Suprapubic skin (tissue), 4 donors: ENCODE measurements at regions not wholly inside any gene's neighbourhood (a gene's known extent, or its start where the extent isn't known, plus 50 kb on each side); places are given as distances from the start of the nearest gene placed in this dataset.

Experiments
- DNase-seq, 2 donors: peaks; one replicate each; pipeline ENCODE4 v3.0.0-alpha.2; 2019; ENCODE audit warnings: low spot score in 2 of 2
- H3K27ac ChIP-seq: fragments of 200-600 bp; sonication (generic); one replicate; pipeline ENCODE4 v1.5.1; 2019
- H3K27me3 ChIP-seq: fragments of 200-600 bp; sonication (generic); one replicate; pipeline ENCODE4 v1.5.1; 2019
- H3K36me3 ChIP-seq: fragments of 200-600 bp; sonication (generic); one replicate; pipeline ENCODE4 v1.5.1; 2019
- H3K4me1 ChIP-seq: fragments of 200-600 bp; sonication (generic); one replicate; pipeline ENCODE4 v1.5.1; 2019
- H3K4me3 ChIP-seq: fragments of 200-600 bp; sonication (generic); one replicate; pipeline ENCODE4 v1.5.1; 2019; ENCODE audit warnings: mild to moderate bottlenecking
- H3K9me3 ChIP-seq: fragments of 200-600 bp; sonication (generic); one replicate; pipeline ENCODE4 v1.5.1; 2019
- CTCF ChIP-seq, 2 donors: fragments of 200-600 bp in 1 of 2; fragments of 450-650 bp in 1 of 2; sonication (generic) in 1 of 2; IDR thresholded peaks; one replicate each; pipeline ENCODE4 v1.5.1; 2016 to 2019; ENCODE audit warnings: antibody characterized with exemption in 2 of 2, mild to moderate bottlenecking in 1 of 2, moderate library complexity in 1 of 2
- EP300 ChIP-seq: sonication (generic); formaldehyde crosslinking; IDR thresholded peaks from one replicate; pipeline ENCODE4 v1.6.1; 2017; ENCODE audit warnings: antibody characterized with exemption
- POLR2A ChIP-seq, 2 donors: fragments of 450-650 bp; IDR thresholded peaks; one replicate each; pipeline ENCODE4 v1.6.1; 2017; ENCODE audit warnings: antibody characterized with exemption in 2 of 2, mild to moderate bottlenecking in 2 of 2, moderate library complexity in 2 of 2
- POLR2AphosphoS5 ChIP-seq, 3 donors: sonication (generic); formaldehyde crosslinking; IDR thresholded peaks; one replicate each; pipeline ENCODE4 v1.6.1; 2017; ENCODE audit warnings: antibody characterized with exemption in 3 of 3
- WGBS: methylation state at CpG from one replicate; pipeline ENCODE4 v1.1.5; 2018; 5-methylcytosine and 5-hydroxymethylcytosine counted together

DNA sequence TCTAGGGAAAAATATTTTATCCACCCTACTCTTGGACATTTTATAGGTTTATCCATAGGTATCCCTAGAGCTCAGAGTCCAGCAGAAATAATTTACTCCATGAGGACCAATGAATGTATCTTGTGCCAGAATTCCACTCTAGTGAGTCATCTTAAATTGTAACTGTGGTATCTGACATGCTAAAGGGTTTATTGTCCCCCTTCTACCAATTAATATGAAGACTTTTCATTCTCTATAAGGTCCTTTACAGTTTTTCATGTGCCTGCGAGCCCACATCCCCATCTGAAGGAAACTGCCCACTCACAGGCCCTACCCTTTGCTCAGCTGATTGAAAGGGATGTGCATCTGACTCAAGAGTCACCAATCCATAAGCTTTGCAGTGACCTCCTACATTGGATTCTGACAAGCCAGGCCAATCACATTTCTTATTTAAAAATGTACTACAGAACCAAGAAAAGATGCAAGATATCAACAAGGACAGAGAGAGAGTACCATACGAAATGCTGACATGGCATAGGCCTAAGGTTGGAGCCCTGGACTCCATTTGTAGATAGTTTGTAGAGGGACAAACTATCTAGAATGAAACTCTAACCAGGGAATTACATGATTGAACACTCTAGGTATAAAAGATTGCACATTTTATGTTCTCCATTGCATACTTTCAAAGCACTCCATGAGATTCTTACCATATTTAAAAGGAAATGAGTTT, 93.4 kb upstream of the DEFB112 start:
- no peak overlapping the region for H3K4me3 ChIP-seq
- no peak for DNase-seq
- no peaks in the 10 kb centered on the region for H3K9me3 ChIP-seq
- H3K27ac ChIP-seq: no peak overlapping the region
- TF ChIP-seq POLR2AphosphoS5 (IDR thresholded peaks at IDR 0.05) (no peak), EP300 (no peak), POLR2A (IDR thresholded peaks at IDR 0.05) (no peak), CTCF (IDR thresholded peaks at IDR 0.05) (no peak)
- no peaks in the 10 kb centered on the region for H3K36me3 ChIP-seq
- no peaks in the 10 kb centered on the region for H3K4me1 ChIP-seq
- H3K27me3 ChIP-seq: no peaks in the 10 kb centered on the region
- WGBS: 83% methylated on average over 2 of the region's 2 CpGs

GRCh38 chr6:50145125-50145524, 95.4 kb upstream of the DEFB112 start:
- no peaks in the 10 kb centered on the region for H3K9me3 ChIP-seq
- no peak for DNase-seq
- H3K27me3 ChIP-seq: no peaks in the 10 kb centered on the region
- no peaks in the 10 kb centered on the region for H3K4me1 ChIP-seq
- no peak for TF ChIP-seq POLR2AphosphoS5 (IDR thresholded peaks at IDR 0.05)
- TF ChIP-seq CTCF (IDR thresholded peaks at IDR 0.05): no peak
- no peak for TF ChIP-seq POLR2A (IDR thresholded peaks at IDR 0.05)
- no peak for TF ChIP-seq EP300
- no peak overlapping the region for H3K27ac ChIP-seq
- H3K36me3 ChIP-seq: no peaks in the 10 kb centered on the region
- H3K4me3 ChIP-seq: no peak overlapping the region

DNA sequence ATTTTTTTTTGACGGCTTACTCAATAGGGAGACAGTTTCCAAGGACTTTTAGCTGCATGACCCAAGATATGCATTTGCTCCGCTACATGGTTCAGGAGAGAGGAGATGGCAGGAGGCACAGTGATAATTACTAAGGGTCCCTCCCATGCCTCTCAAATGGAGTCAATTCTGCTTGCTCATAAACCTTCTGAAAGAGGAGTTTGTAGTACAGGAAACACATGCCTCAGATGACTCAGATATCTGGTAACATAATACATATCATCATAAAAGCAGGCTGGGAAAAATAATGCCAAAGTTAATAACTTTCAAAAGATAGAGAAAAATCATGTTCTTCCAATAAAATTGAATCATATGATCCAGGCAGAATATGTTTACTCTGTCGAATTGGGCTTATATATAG, 97.6 kb upstream of the DEFB112 start:
- no peak overlapping the region for H3K27ac ChIP-seq
- TF ChIP-seq POLR2AphosphoS5 (IDR thresholded peaks at IDR 0.05) (no peak), EP300 (no peak), CTCF (IDR thresholded peaks at IDR 0.05) (no peak), POLR2A (IDR thresholded peaks at IDR 0.05) (no peak)
- WGBS: 72% methylated on average over 3 of the region's 3 CpGs

DNA sequence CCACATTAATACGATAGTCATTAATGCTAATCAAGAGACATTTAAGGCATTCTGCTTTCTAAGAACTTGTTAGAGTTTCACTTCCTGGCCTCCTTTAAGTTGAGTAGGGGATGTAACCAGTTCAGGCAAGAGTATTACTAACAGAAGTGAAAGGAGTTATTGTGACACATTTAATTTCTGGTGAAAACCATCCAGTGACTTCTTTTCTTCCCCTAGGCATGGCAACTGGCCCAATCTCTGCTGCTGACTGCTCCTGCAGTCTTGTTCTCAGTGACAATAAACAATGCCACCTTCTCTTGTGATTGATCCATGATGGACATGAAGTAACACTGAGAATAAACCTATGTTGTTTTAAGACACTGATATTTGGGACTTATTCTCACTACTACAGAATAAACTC, 130.9 kb upstream of the DEFB112 start:
- DNase-seq: no peak
- Histone ChIP-seq H3K4me3 (no peak overlapping the region), H3K36me3 (no peaks in the 10 kb centered on the region), H3K27ac (no peak overlapping the region), H3K9me3 (no peaks in the 10 kb centered on the region), H3K4me1 (no peaks in the 10 kb centered on the region), H3K27me3 (no peaks in the 10 kb centered on the region)
- 63% methylated on average over 1 of the region's 1 CpG for WGBS
- TF ChIP-seq EP300 (no peak), CTCF (IDR thresholded peaks at IDR 0.05) (no peak), POLR2AphosphoS5 (IDR thresholded peaks at IDR 0.05) (no peak), POLR2A (IDR thresholded peaks at IDR 0.05) (no peak)

More for the DNA sequence above, 97.6 kb upstream of the DEFB112 start:
- Histone ChIP-seq H3K9me3 (no peaks in the 10 kb centered on the region), H3K4me1 (no peaks in the 10 kb centered on the region), H3K27me3 (no peaks in the 10 kb centered on the region), H3K36me3 (no peaks in the 10 kb centered on the region), H3K4me3 (no peak overlapping the region)
- no peak for DNase-seq

GRCh38 chr6:50185006-50185405, 135.3 kb upstream of the DEFB112 start:
- Histone ChIP-seq H3K27me3 (no peaks in the 10 kb centered on the region), H3K4me3 (no peak overlapping the region), H3K27ac (no peak overlapping the region), H3K36me3 (no peaks in the 10 kb centered on the region), H3K4me1 (no peaks in the 10 kb centered on the region), H3K9me3 (no peaks in the 10 kb centered on the region)
- DNase-seq: no peak
- WGBS: 42% methylated on average over 3 of the region's 3 CpGs
- TF ChIP-seq CTCF (IDR thresholded peaks at IDR 0.05) (no peak), EP300 (no peak), POLR2AphosphoS5 (IDR thresholded peaks at IDR 0.05) (no peak), POLR2A (IDR thresholded peaks at IDR 0.05) (no peak)
